ENCODE measurements at regions not wholly inside any gene's neighbourhood (a gene's known extent, or its start where the extent isn't known, plus 50 kb on each side); places are given as distances from the start of the nearest gene placed in this dataset.

GRCh38 chr4:15237648-15238230, 190.1 kb upstream of the C1QTNF7 start:
- no peak for TF ChIP-seq CTCF (IDR thresholded peaks at IDR 0.05)
- no peak for TF ChIP-seq POLR2A (IDR thresholded peaks at IDR 0.05)

Measured in body of pancreas (tissue), 4 donors.